GM12878 (cell line): ENCODE measurements at regions not wholly inside any gene's neighbourhood (a gene's known extent, or its start where the extent isn't known, plus 50 kb on each side); places are given as distances from the start of the nearest gene placed in this dataset.

Source experiments
- ATAC-seq: fragments of 200-7000 bp; cut with Tn5 transposase; 3 replicates; pipeline ENCODE4 v1.9.1; 2020; ENCODE audit warnings: mild to moderate bottlenecking, moderate library complexity
- BruUV-seq: library from RNA; stranded (reverse); fragments of 400-500 nt; replicated peaks from 2 replicates; lab custom pipeline; 2021; lab: Mats Ljungman, UMichigan
- CTCF ChIA-PET: fragments of 300-600 bp; sonication (Branson Sonifier 250); formaldehyde crosslinking; extraction: SDS; loops from one replicate; lab custom pipeline; 2021; ENCODE audit warnings: inconsistent platforms; lab: Yijun Ruan, JAX
- POLR2A ChIA-PET: fragments of 350-600 bp; formaldehyde crosslinking; extraction: SDS; loops from one replicate; lab custom pipeline; 2021; ENCODE audit warnings: inconsistent platforms; lab: Charles Lee
- RAD21 ChIA-PET: fragments of 300-600 bp; sonication (Branson Sonifier 250); formaldehyde crosslinking; loops from one replicate; lab custom pipeline; 2023; ENCODE audit warnings: antibody characterized with exemption; ENCODE audit not compliant: unreplicated experiment; lab: Charles Lee
- SMC1A ChIA-PET: fragments of 300-600 bp; sonication (Branson Sonifier 250); formaldehyde crosslinking; loops from one replicate; lab custom pipeline; 2023; ENCODE audit not compliant: unreplicated experiment, uncharacterized antibody; lab: Charles Lee
- DNase-seq: peaks from one replicate; pipeline ENCODE4 v3.0.0-alpha.2; 2011; ENCODE audit warnings: low read depth, low spot score
- FAIRE-seq: peaks from 3 replicates; lab custom pipeline; 2011; peaks lifted over from hg19 to GRCh38; lab: Jason Lieb, UNC
- H2AFZ ChIP-seq: 2 replicates; pipeline ENCODE4 v1.6.0; 2011; ENCODE audit warnings: low read depth, low read length, control low read depth; ENCODE audit not compliant: control insufficient read depth
- H3K27ac ChIP-seq: 2 replicates; pipeline ENCODE4 v1.5.1; 2011; ENCODE audit warnings: control low read depth; ENCODE audit not compliant: control insufficient read depth, insufficient read depth
- H3K27me3 ChIP-seq, 2 experiments: replicated peaks in 1 of 2; 2 replicates each; pipeline versions ENCODE4 v1.6.0 to v1.6.1; 2011; ENCODE audit warnings: low read length in 1 of 2; ENCODE audit not compliant: control insufficient read depth in 2 of 2, insufficient read depth in 2 of 2
- H3K36me3 ChIP-seq, 2 experiments: 2 replicates each; pipeline ENCODE4 v1.5.1; 2011; ENCODE audit warnings: low read length in 1 of 2; ENCODE audit not compliant: control insufficient read depth in 2 of 2, insufficient read depth in 2 of 2
- H3K4me1 ChIP-seq: 2 replicates; pipeline ENCODE4 v1.6.1; 2011; ENCODE audit warnings: mild to moderate bottlenecking, low read length, moderate library complexity, mixed read lengths; ENCODE audit not compliant: control insufficient read depth, insufficient read depth
- H3K4me2 ChIP-seq: 2 replicates; pipeline ENCODE4 v1.6.0; 2011; ENCODE audit warnings: control low read depth; ENCODE audit not compliant: control insufficient read depth, insufficient read depth
- H3K4me3 ChIP-seq: fragments of 200-600 bp; sonication (generic); 2 replicates; pipeline ENCODE4 v1.5.1; 2016
- H3K79me2 ChIP-seq: 2 replicates; pipeline ENCODE4 v1.6.0; 2011; ENCODE audit warnings: low read length; ENCODE audit not compliant: control insufficient read depth, insufficient read depth
- H3K9ac ChIP-seq: 2 replicates; pipeline ENCODE4 v1.8.0; 2011; ENCODE audit warnings: low read length, control low read depth, mixed read lengths; ENCODE audit not compliant: control insufficient read depth, insufficient read depth
- H3K9me3 ChIP-seq: replicated peaks from 3 replicates; pipeline ENCODE4 v1.5.1; 2011; ENCODE audit warnings: mild to moderate bottlenecking, low read length; ENCODE audit not compliant: control insufficient read depth, insufficient read depth
- H4K20me1 ChIP-seq: 2 replicates; pipeline ENCODE4 v1.6.0; 2011; ENCODE audit not compliant: control insufficient read depth, insufficient read depth
- CEBPB ChIP-seq, 2 experiments: fragments of 150-350 bp in 1 of 2; IDR thresholded peaks; 2 replicates each; pipeline ENCODE4 v1.6.1; 2012 to 2014; ENCODE audit warnings: low read depth in 2 of 2, low read length in 2 of 2, borderline replicate concordance in 1 of 2, inconsistent platforms in 1 of 2
- CUX1 ChIP-seq: IDR thresholded peaks from 2 replicates; pipeline ENCODE4 v1.6.1; 2012; ENCODE audit warnings: improper control_type of control experiment, low read depth, low read length; ENCODE audit not compliant: insufficient replicate concordance
- IKZF1 ChIP-seq: fragments of 450-650 bp; conservative IDR thresholded peaks from 2 replicates; pipeline ENCODE4 v1.6.1; 2017; ENCODE audit warnings: antibody characterized with exemption, mild to moderate bottlenecking
- LARP7 ChIP-seq: fragments of 450-650 bp; IDR thresholded peaks from 2 replicates; pipeline ENCODE4 v1.6.1; 2017; ENCODE audit warnings: mild to moderate bottlenecking
- MXI1 ChIP-seq: fragments of 150-350 bp; IDR thresholded peaks from 2 replicates; pipeline ENCODE4 v1.6.1; 2011; ENCODE audit warnings: low read depth, mild to moderate bottlenecking, inconsistent platforms, low read length, improper control_type of control experiment
- NBN ChIP-seq: fragments of 450-650 bp; IDR thresholded peaks from 2 replicates; pipeline ENCODE4 v1.6.1; 2016
- NRF1 ChIP-seq: conservative IDR thresholded peaks from 2 replicates; pipeline ENCODE4 v1.6.1; 2011; ENCODE audit warnings: mild to moderate bottlenecking, low read depth, low read length, improper control_type of control experiment
- PBX3 ChIP-seq: IDR thresholded peaks from 2 replicates; pipeline ENCODE4 v1.6.1; 2011; ENCODE audit warnings: mild to moderate bottlenecking, low read depth, low read length, moderate library complexity; ENCODE audit not compliant: insufficient replicate concordance
- PKNOX1 ChIP-seq: fragments of 450-650 bp; IDR thresholded peaks from 2 replicates; pipeline ENCODE4 v1.6.1; 2016; ENCODE audit warnings: mild to moderate bottlenecking
- PML ChIP-seq: IDR thresholded peaks from 2 replicates; pipeline ENCODE4 v1.6.1; 2012; ENCODE audit warnings: low read length, inconsistent platforms
- POLR2A ChIP-seq: IDR thresholded peaks from 2 replicates; pipeline ENCODE4 v1.6.1; 2011; ENCODE audit warnings: low read depth, mild to moderate bottlenecking, low read length
- SMAD1 ChIP-seq: fragments of 450-650 bp; IDR thresholded peaks from 2 replicates; pipeline ENCODE4 v1.6.1; 2018; ENCODE audit warnings: mild to moderate bottlenecking, low read depth; ENCODE audit not compliant: partially characterized antibody
- SMAD5 ChIP-seq: IDR thresholded peaks from 2 replicates; pipeline ENCODE4 v1.6.1; 2016; ENCODE audit warnings: antibody characterized with exemption, low read depth
- SRF ChIP-seq, 2 experiments: IDR thresholded peaks; 2 replicates each; pipeline ENCODE4 v1.6.1; 2011; ENCODE audit warnings: low read depth in 2 of 2, low read length in 2 of 2, mild to moderate bottlenecking in 1 of 2, moderate library complexity in 1 of 2
- TCF3 ChIP-seq: IDR thresholded peaks from 2 replicates; pipeline ENCODE4 v1.6.1; 2012; ENCODE audit warnings: low read depth, mild to moderate bottlenecking, low read length, borderline replicate concordance; ENCODE audit not compliant: insufficient read depth
- USF2 ChIP-seq: IDR thresholded peaks from 2 replicates; pipeline ENCODE4 v1.6.1; 2011; ENCODE audit warnings: low read depth, low read length, improper control_type of control experiment, borderline replicate concordance
- ZBED1 ChIP-seq: IDR thresholded peaks from 2 replicates; pipeline ENCODE4 v1.6.1; 2016; ENCODE audit warnings: borderline replicate concordance
- ZNF274 ChIP-seq: IDR thresholded peaks from one replicate; pipeline ENCODE4 v1.8.0; 2011; ENCODE audit not compliant: insufficient read length, insufficient read depth
- ZZZ3 ChIP-seq: IDR thresholded peaks from 2 replicates; pipeline ENCODE4 v1.6.1; 2011; ENCODE audit warnings: low read depth; ENCODE audit not compliant: control insufficient read depth, insufficient read length
- WGBS: methylation state at CpG from one replicate; pipeline ENCODE4 v1.1.6; 2016; ENCODE audit warnings: low lambda C conversion rate; ENCODE audit not compliant: insufficient replicate concordance, insufficient coverage; ENCODE audit errors: missing lambda C conversion rate; 5-methylcytosine and 5-hydroxymethylcytosine counted together
- in situ Hi-C: fragments of 300-500 bp; cut with MboI; formaldehyde crosslinking; loops from 9 replicates; pipeline ENCODE4 v1.14.3; 2018; ENCODE audit warnings: mixed read lengths
- intact Hi-C: fragments of 100-400 bp; cut with micrococcal nuclease; formaldehyde crosslinking; loops from one replicate; pipeline ENCODE4 v1.14.2; 2022; ENCODE audit not compliant: unreplicated experiment

GRCh38 chr11:92764128-92764527 is 205.3 kb upstream of the MTNR1B start:
- 14% methylated on average over 4 of the region's 4 CpGs for WGBS
- BruUV-seq = no TSS peak
- in situ Hi-C loops = no loop called here
- no peak for TF ChIP-seq NRF1
- TF ChIP-seq MXI1 = no peak
- no peak for TF ChIP-seq SMAD5
- no peak for TF ChIP-seq ZBED1
- TF ChIP-seq ZZZ3 = no peak
- no peak for TF ChIP-seq IKZF1
- no peak for TF ChIP-seq CEBPB (IDR thresholded peaks at IDR 0.05; ENCODE audit: borderline replicate concordance in 1 of 2, low read depth in 2 of 2, low read length in 2 of 2)
- no peak for TF ChIP-seq SRF (IDR thresholded peaks at IDR 0.05; ENCODE audit: low read depth in 2 of 2, low read length in 2 of 2)
- TF ChIP-seq NBN = no peak
- no peak for TF ChIP-seq PKNOX1
- no peak for TF ChIP-seq PBX3
- TF ChIP-seq USF2 = no peak
- TF ChIP-seq ZNF274 = no peak
- TF ChIP-seq LARP7 = no peak
- no peak for TF ChIP-seq TCF3
- no peak for TF ChIP-seq PML
- TF ChIP-seq POLR2A = no peak
- TF ChIP-seq CUX1 = no peak
- no peak for TF ChIP-seq SMAD1

More at GRCh38 chr11:92764128-92764527, 205.3 kb upstream of the MTNR1B start:
- Histone ChIP-seq H3K27me3 (peaks cover 0 to 1% of the 10 kb centered on the region in 2 experiments; a peak in 1 of 4 replicates), H3K9me3 (no peaks in the 10 kb centered on the region), H2AFZ (no peak overlapping the region), H4K20me1 (no peaks in the 10 kb centered on the region), H3K4me2 (no peak overlapping the region), H3K4me3 (no peak overlapping the region), H3K79me2 (no peaks in the 10 kb centered on the region), H3K36me3 (no peaks in the 10 kb centered on the region), H3K9ac (no peak overlapping the region), H3K27ac (no peak overlapping the region), H3K4me1 (no peaks in the 10 kb centered on the region)
- intact Hi-C loops = no loop called here
- no peak for FAIRE-seq
- SMC1A ChIA-PET = no interaction called here
- POLR2A ChIA-PET = no interaction called here
- no peak for DNase-seq
- RAD21 ChIA-PET = no interaction called here
- CTCF ChIA-PET = interaction anchor here (0.6 kb wide), 1 partner anchor 18 kb away, joined by 4 read pairs; no protein-coding TSS in a partner anchor
- no peak for ATAC-seq
